GM23338 (cell line): ENCODE measurements at regions not wholly inside any gene's neighbourhood (a gene's known extent, or its start where the extent isn't known, plus 50 kb on each side); places are given as distances from the start of the nearest gene placed in this dataset.
A peak's percentile ranks its signal among the peaks of the same experiment; 100 is the strongest.

Source experiments
- CREB1 ChIP-seq: fragments of 250-450 bp; sonication (Bioruptor Pico); IDR thresholded peaks from 2 replicates; pipeline ENCODE4 v1.5.0; 2020; ENCODE audit warnings: low read depth, mild to moderate bottlenecking, moderate library complexity
- CTCF ChIP-seq, 2 experiments: fragments of 200-600 bp in 1 of 2; sonication (generic) in 1 of 2; conservative IDR thresholded peaks; 2 replicates each; pipeline versions ENCODE4 v1.5.1 to v1.6.1; 2016 to 2017; ENCODE audit warnings: antibody characterized with exemption in 2 of 2, low read depth in 2 of 2, mild to moderate bottlenecking in 2 of 2, moderate library complexity in 1 of 2
- EZH2 ChIP-seq: fragments of 200-600 bp; sonication (generic); IDR thresholded peaks from one replicate; pipeline ENCODE4 v1.8.0; 2017; ENCODE audit warnings: antibody characterized with exemption, mild to moderate bottlenecking, low read depth; ENCODE audit not compliant: unreplicated experiment
- EZH2phosphoT487 ChIP-seq: fragments of 200-600 bp; sonication (generic); IDR thresholded peaks from one replicate; pipeline ENCODE4 v1.8.1; 2018; ENCODE audit warnings: antibody characterized with exemption; ENCODE audit not compliant: unreplicated experiment
- NANOG ChIP-seq: IDR thresholded peaks from 2 replicates; pipeline ENCODE4 v1.6.1; 2016; ENCODE audit warnings: antibody characterized with exemption, borderline replicate concordance

GRCh38 chr6:167221400-167222201, 63.8 kb upstream of the GPR31 start:
- TF ChIP-seq CTCF (conservative IDR thresholded peaks at IDR 0.05; ENCODE audit: low read depth in 2 of 2) (0 out of 4 replicates have a peak, but pooled peaks of 1 of the 2 experiments have one; percentile 7), EZH2 (no peak), CREB1 (CRISPR knock-in tag) (no peak), EZH2phosphoT487 (no peak), NANOG (no peak)
